OCI-LY1 (cell line): ENCODE measurements at regions not wholly inside any gene's neighbourhood (a gene's known extent, or its start where the extent isn't known, plus 50 kb on each side); places are given as distances from the start of the nearest gene placed in this dataset.

Source experiments
- H2AFZ ChIP-seq: fragments of 200-600 bp; sonication (generic), shearing (Covaris generic); 2 replicates; pipeline ENCODE4 v1.6.0; 2014; ENCODE audit warnings: antibody characterized with exemption, mild to moderate bottlenecking, low read length
- H3F3A ChIP-seq: fragments of 200-600 bp; sonication (generic), shearing (Covaris generic); 2 replicates; pipeline ENCODE4 v1.6.0; 2014; ENCODE audit warnings: mild to moderate bottlenecking, antibody characterized with exemption, low read length, moderate library complexity; ENCODE audit not compliant: insufficient read depth
- H3K27ac ChIP-seq: fragments of 200-600 bp; sonication (generic); 2 replicates; pipeline ENCODE4 v1.5.1; 2014; ENCODE audit warnings: low read length, mixed run types, mild to moderate bottlenecking, low read depth; ENCODE audit not compliant: poor library complexity, severe bottlenecking
- H3K27me3 ChIP-seq: fragments of 200-600 bp; sonication (generic); 2 replicates; pipeline ENCODE4 v1.6.0; 2014; ENCODE audit warnings: antibody characterized with exemption, mild to moderate bottlenecking, low read length, moderate library complexity; ENCODE audit not compliant: insufficient read depth
- H3K36me3 ChIP-seq: fragments of 200-600 bp; sonication (generic); 2 replicates; pipeline ENCODE4 v1.6.1; 2014; ENCODE audit warnings: mild to moderate bottlenecking, antibody characterized with exemption, low read length, moderate library complexity, mixed read lengths; ENCODE audit not compliant: insufficient read depth
- H3K4me1 ChIP-seq: fragments of 200-600 bp; sonication (generic); 2 replicates; pipeline ENCODE4 v1.5.1; 2014; ENCODE audit warnings: mild to moderate bottlenecking, low read length, moderate library complexity; ENCODE audit not compliant: insufficient read depth, severe bottlenecking
- H3K4me2 ChIP-seq: fragments of 200-600 bp; sonication (generic), shearing (Covaris generic); 2 replicates; pipeline ENCODE4 v1.6.1; 2014; ENCODE audit warnings: low read length
- H3K4me3 ChIP-seq: fragments of 200-600 bp; sonication (generic); 2 replicates; pipeline ENCODE4 v1.5.1; 2014; ENCODE audit warnings: low read length, low read depth, mild to moderate bottlenecking, mixed read lengths; ENCODE audit not compliant: poor library complexity, severe bottlenecking
- H3K79me2 ChIP-seq: fragments of 200-600 bp; shearing (Covaris generic); 2 replicates; pipeline ENCODE4 v1.6.1; 2016; ENCODE audit warnings: mixed run types, low read length, mixed read lengths; ENCODE audit not compliant: insufficient read depth
- H3K9ac ChIP-seq: fragments of 200-600 bp; sonication (generic), shearing (Covaris generic); 2 replicates; pipeline ENCODE4 v1.6.1; 2014; ENCODE audit warnings: mild to moderate bottlenecking, low read length, mixed read lengths
- H3K9me2 ChIP-seq: fragments of 200-600 bp; sonication (generic), shearing (Covaris generic); 2 replicates; pipeline ENCODE4 v1.6.1; 2014; ENCODE audit warnings: low read depth, mild to moderate bottlenecking, low read length, mixed read lengths
- H3K9me3 ChIP-seq: fragments of 200-600 bp; shearing (Covaris generic); 2 replicates; pipeline ENCODE4 v1.6.1; 2014; ENCODE audit warnings: low read length, mixed read lengths
- H4K20me1 ChIP-seq: fragments of 200-600 bp; sonication (generic), shearing (Covaris generic); 2 replicates; pipeline ENCODE4 v1.6.0; 2016; ENCODE audit warnings: mild to moderate bottlenecking, low read length; ENCODE audit not compliant: insufficient read depth
- CTCF ChIP-seq: fragments of 200-600 bp; sonication (generic), shearing (Covaris generic); IDR thresholded peaks from 2 replicates; pipeline ENCODE4 v1.5.1; 2017; ENCODE audit warnings: mild to moderate bottlenecking, antibody characterized with exemption, low read length, moderate library complexity, mixed read lengths
- EZH2 ChIP-seq: fragments of 200-600 bp; sonication (generic), shearing (Covaris generic); IDR thresholded peaks from 2 replicates; pipeline ENCODE4 v1.8.0; 2017; ENCODE audit warnings: borderline replicate concordance, mixed run types, mild to moderate bottlenecking, antibody characterized with exemption, low read length, moderate library complexity, mixed read lengths

DNA sequence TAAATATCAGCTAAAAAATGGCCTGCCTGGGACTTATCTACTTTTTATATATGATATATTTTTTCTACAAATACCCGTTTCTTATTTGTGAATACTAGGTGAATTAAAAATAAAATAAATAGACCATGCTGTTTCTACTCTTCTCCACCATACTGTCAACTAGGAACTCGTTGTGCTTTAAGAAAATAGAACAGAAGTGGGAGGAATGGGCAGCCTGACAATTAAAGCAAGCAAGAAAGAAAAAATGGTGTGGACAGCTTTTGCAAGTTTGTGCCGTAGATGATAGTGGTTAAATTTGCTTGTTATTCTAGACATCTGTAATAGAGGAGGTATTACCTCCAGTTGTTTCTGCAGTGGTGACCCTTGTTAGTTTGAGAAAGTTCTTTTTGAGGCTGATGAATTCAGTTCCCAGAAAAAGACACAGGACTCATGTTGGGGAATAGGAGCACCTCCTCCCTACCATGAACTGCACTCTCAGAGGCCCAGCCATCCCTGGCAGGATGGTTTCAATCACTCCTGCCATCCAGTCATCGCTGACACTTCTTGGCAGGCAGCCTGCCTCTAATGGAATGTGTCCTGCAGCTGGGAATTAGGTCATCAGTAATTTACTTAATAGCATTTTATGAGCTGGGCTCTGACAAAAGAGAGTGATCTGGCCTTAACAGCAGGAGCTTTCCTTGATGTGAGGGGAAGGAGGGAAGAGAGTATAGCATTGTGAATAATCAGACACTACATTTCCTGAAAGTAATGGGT, 105.0 kb upstream of the GAP43 start:
- no peaks in the 10 kb centered on the region for H3K36me3 ChIP-seq
- no peaks in the 10 kb centered on the region for H3K27me3 ChIP-seq
- no peak overlapping the region for H2AFZ ChIP-seq
- H3K27ac ChIP-seq = no peak overlapping the region
- no peaks in the 10 kb centered on the region for H3K9me3 ChIP-seq
- H3K79me2 ChIP-seq = no peaks in the 10 kb centered on the region
- H4K20me1 ChIP-seq = no peaks in the 10 kb centered on the region
- no peaks in the 10 kb centered on the region for H3K4me1 ChIP-seq
- no peak overlapping the region for H3K4me3 ChIP-seq
- H3K9me2 ChIP-seq = no peaks in the 10 kb centered on the region
- H3K4me2 ChIP-seq = no peak overlapping the region
- no peaks in the 10 kb centered on the region for H3F3A ChIP-seq
- TF ChIP-seq EZH2 (no peak), CTCF (no peak)
- no peak overlapping the region for H3K9ac ChIP-seq

DNA sequence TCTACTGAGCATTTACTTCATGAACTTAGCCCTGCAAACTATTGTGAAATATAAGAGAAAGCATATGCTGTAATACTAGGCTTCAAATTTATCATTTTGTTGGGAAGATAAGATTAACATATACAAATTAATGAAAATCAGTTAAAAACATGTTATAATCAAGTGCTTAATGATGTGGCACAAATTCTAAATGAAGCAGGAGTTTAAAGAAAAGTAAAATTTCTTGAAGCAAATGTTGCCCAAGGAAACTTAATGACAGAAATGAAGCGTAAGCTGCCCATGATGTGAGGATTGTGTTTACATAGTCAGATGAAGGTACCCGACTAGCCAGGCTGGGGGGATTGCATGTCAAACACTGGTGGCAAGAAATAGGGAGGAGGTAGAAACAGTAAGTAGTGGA, 103.1 kb upstream of the GAP43 start:
- no peak for TF ChIP-seq EZH2
- TF ChIP-seq CTCF = no peak
- Histone ChIP-seq H3K4me1 (no peaks in the 10 kb centered on the region), H3K36me3 (no peaks in the 10 kb centered on the region), H3K27me3 (no peaks in the 10 kb centered on the region), H3K79me2 (no peaks in the 10 kb centered on the region), H3K9me3 (no peaks in the 10 kb centered on the region), H3K4me2 (no peak overlapping the region), H3K4me3 (no peak overlapping the region), H3K27ac (no peak overlapping the region), H2AFZ (no peak overlapping the region), H3K9ac (no peak overlapping the region), H3F3A (no peaks in the 10 kb centered on the region), H3K9me2 (no peaks in the 10 kb centered on the region), H4K20me1 (no peaks in the 10 kb centered on the region)

DNA sequence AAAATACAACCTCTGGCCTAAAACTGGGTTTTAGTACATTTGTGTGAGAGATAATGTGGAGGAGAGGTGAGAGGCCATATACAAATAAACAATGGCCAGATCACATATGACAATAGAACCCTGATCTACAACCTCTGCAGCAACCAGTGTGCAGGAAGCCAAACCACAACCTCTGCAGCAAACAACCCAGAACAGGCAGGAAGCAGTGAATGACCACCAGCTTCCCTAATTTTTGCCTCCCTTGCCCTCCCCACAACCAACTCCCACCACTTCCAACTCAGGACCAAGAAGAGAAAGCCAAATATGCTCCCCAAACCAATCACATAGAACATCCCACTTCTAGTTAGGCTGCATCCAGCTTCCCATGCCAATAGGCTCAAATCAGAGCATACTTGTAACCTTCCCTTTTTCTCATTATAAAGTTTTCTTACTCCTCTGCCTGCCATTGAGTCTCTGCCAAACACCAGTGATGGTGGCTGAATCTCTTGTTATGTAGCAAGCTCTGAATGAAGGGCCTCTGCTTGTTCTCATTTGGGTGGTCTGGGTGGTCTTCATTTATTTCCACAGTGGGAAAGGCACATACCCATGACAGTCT, 102.6 kb upstream of the GAP43 start:
- Histone ChIP-seq H3K27me3 (no peaks in the 10 kb centered on the region), H2AFZ (no peak overlapping the region), H3K4me3 (no peak overlapping the region), H3K4me1 (no peaks in the 10 kb centered on the region), H3K9me3 (no peaks in the 10 kb centered on the region), H3K4me2 (no peak overlapping the region), H3K9ac (no peak overlapping the region), H3K36me3 (no peaks in the 10 kb centered on the region), H4K20me1 (no peaks in the 10 kb centered on the region), H3K27ac (no peak overlapping the region), H3K79me2 (no peaks in the 10 kb centered on the region), H3F3A (no peaks in the 10 kb centered on the region), H3K9me2 (no peaks in the 10 kb centered on the region)
- TF ChIP-seq EZH2 = no peak
- no peak for TF ChIP-seq CTCF
